ENCODE measurements at regions not wholly inside any gene's neighbourhood (a gene's known extent, or its start where the extent isn't known, plus 50 kb on each side); places are given as distances from the start of the nearest gene placed in this dataset.

GRCh38 chr2:183291436-183291835 lies 167.2 kb downstream of the NUP35 start:
- DNase-seq: no peak

- DNase-seq: no peak
These were observed 167.8 kb downstream of the NUP35 start for GRCh38 chr2:183292028-183292427.

- no peak for DNase-seq
These were observed 215.1 kb downstream of the NUP35 start for GRCh38 chr2:183339311-183339710.

- DNase-seq: no peak
These were observed 216.8 kb downstream of the NUP35 start for GRCh38 chr2:183341057-183341456.

- no peak for DNase-seq
These were observed 223.7 kb downstream of the NUP35 start for GRCh38 chr2:183347969-183348368.

GRCh38 chr2:183348492-183348891 lies 224.2 kb downstream of the NUP35 start:
- no peak for DNase-seq

- no peak for DNase-seq
These were observed 224.8 kb downstream of the NUP35 start for GRCh38 chr2:183349091-183349490.

- DNase-seq: no peak
These were observed 235.6 kb downstream of the NUP35 start for GRCh38 chr2:183359867-183360266.

GRCh38 chr2:183371545-183371944 lies 247.3 kb downstream of the NUP35 start:
- no peak for DNase-seq

GRCh38 chr2:183375821-183376220 lies 251.6 kb downstream of the NUP35 start:
- no peak for DNase-seq

- DNase-seq: no peak
These were observed 259.6 kb downstream of the NUP35 start for GRCh38 chr2:183383854-183384253.

GRCh38 chr2:183389546-183390080 lies 265.4 kb downstream of the NUP35 start:
- no peak for DNase-seq

- DNase-seq: no peak
These were observed 265.9 kb downstream of the NUP35 start for GRCh38 chr2:183390109-183390508.

- no peak for DNase-seq
These were observed 280.1 kb downstream of the NUP35 start for GRCh38 chr2:183404392-183404791.

- DNase-seq: no peak
These were observed 284.3 kb downstream of the NUP35 start for GRCh38 chr2:183408562-183408961.

GRCh38 chr2:183409662-183410061 lies 285.4 kb downstream of the NUP35 start:
- DNase-seq: no peak

- DNase-seq: no peak
These were observed 292.5 kb downstream of the NUP35 start for GRCh38 chr2:183416753-183417152.

- no peak for DNase-seq
These were observed 302.6 kb downstream of the NUP35 start for GRCh38 chr2:183426825-183427224.

GRCh38 chr2:183427558-183427957 lies 303.3 kb downstream of the NUP35 start:
- DNase-seq: no peak

GRCh38 chr2:183428881-183429280 lies 304.6 kb downstream of the NUP35 start:
- DNase-seq: no peak

GRCh38 chr2:183438541-183438940 lies 314.3 kb downstream of the NUP35 start:
- no peak for DNase-seq

GRCh38 chr2:183455056-183455455 lies 330.8 kb downstream of the NUP35 start:
- DNase-seq: no peak

- no peak for DNase-seq
These were observed 331.9 kb downstream of the NUP35 start for GRCh38 chr2:183456177-183456576.

- no peak for DNase-seq
These were observed 334.2 kb downstream of the NUP35 start for GRCh38 chr2:183458460-183458859.

- DNase-seq: no peak
These were observed 335.2 kb downstream of the NUP35 start for GRCh38 chr2:183459466-183459865.

- no peak for DNase-seq
These were observed 339.6 kb downstream of the NUP35 start for GRCh38 chr2:183463821-183464220.
